CD4-positive, alpha-beta memory T cell (primary cell): ENCODE measurements at regions not wholly inside any gene's neighbourhood (a gene's known extent, or its start where the extent isn't known, plus 50 kb on each side); places are given as distances from the start of the nearest gene placed in this dataset.
"Not testable (repeated sequence)": the region's sequence is repeated elsewhere in the genome, so short reads cannot be mapped to it uniquely, and the experiment has no call there.

Experiments used
- CTCF ChIA-PET: fragments of 350-600 bp; sonication (Branson Sonifier 250); formaldehyde crosslinking; loops from one replicate; lab custom pipeline; 2021; ENCODE audit warnings: inconsistent platforms; ENCODE audit not compliant: partially characterized antibody; lab: Charles Lee
- POLR2A ChIA-PET: fragments of 350-600 bp; sonication (Branson Sonifier 250); formaldehyde crosslinking; loops from one replicate; lab custom pipeline; 2021; ENCODE audit not compliant: partially characterized antibody; lab: Charles Lee
- DNase-seq, 5 donors: peaks; one replicate each; pipeline versions ENCODE4 v3.0.0 to v3.0.0-alpha.2; 2020 to 2022; ENCODE audit warnings: mixed read lengths in 1 of 5
- H3K27ac ChIP-seq: one replicate; pipeline ENCODE4 v1.7.0; 2013; ENCODE audit warnings: low read depth, low read length
- H3K27me3 ChIP-seq: 2 replicates; pipeline ENCODE4 v1.7.0; 2013; ENCODE audit warnings: mild to moderate bottlenecking, low read length, moderate library complexity; ENCODE audit not compliant: insufficient read depth
- H3K36me3 ChIP-seq: 2 replicates; pipeline ENCODE4 v1.7.0; 2013; ENCODE audit warnings: mild to moderate bottlenecking, low read length, moderate library complexity; ENCODE audit not compliant: insufficient read depth
- H3K4me1 ChIP-seq: 2 replicates; pipeline ENCODE4 v1.7.0; 2013; ENCODE audit warnings: mild to moderate bottlenecking, low read length, moderate library complexity; ENCODE audit not compliant: insufficient read depth
- H3K4me3 ChIP-seq, 2 donors: one replicate each; pipeline ENCODE4 v1.7.0; 2013; ENCODE audit warnings: low read length in 2 of 2, mild to moderate bottlenecking in 1 of 2
- H3K9me3 ChIP-seq, 2 donors: one replicate each; pipeline ENCODE4 v1.7.0; 2013; ENCODE audit warnings: low read length in 2 of 2, control low read depth in 1 of 2; ENCODE audit not compliant: control insufficient read depth in 1 of 2
- H3K27ac Mint-ChIP-seq, 7 donors: one replicate each; pipeline ENCODE4 v1.8.0; 2020 to 2021; ENCODE audit warnings: mixed read lengths in 7 of 7, mild to moderate bottlenecking in 6 of 7, inconsistent platforms in 3 of 7, moderate library complexity in 3 of 7
- H3K27me3 Mint-ChIP-seq, 2 donors: one replicate each; pipeline ENCODE4 v1.8.0; 2020 to 2021; ENCODE audit warnings: mixed read lengths in 2 of 2
- H3K36me3 Mint-ChIP-seq, 2 donors: one replicate each; pipeline ENCODE4 v1.8.0; 2020 to 2021; ENCODE audit warnings: mixed read lengths in 2 of 2, inconsistent platforms in 1 of 2, mild to moderate bottlenecking in 1 of 2
- H3K4me1 Mint-ChIP-seq, 4 donors: one replicate each; pipeline ENCODE4 v1.8.0; 2020 to 2021; ENCODE audit warnings: mixed read lengths in 4 of 4, mild to moderate bottlenecking in 1 of 4
- H3K4me3 Mint-ChIP-seq, 8 donors: one replicate each; pipeline ENCODE4 v1.8.0; 2020 to 2021; ENCODE audit warnings: mixed read lengths in 8 of 8, mild to moderate bottlenecking in 7 of 8, moderate library complexity in 6 of 8, inconsistent platforms in 3 of 8
- H3K9me3 Mint-ChIP-seq, 8 donors: one replicate each; pipeline ENCODE4 v1.8.0; 2020 to 2021; ENCODE audit warnings: mixed read lengths in 8 of 8, mild to moderate bottlenecking in 5 of 8, inconsistent platforms in 3 of 8, moderate library complexity in 1 of 8
- intact Hi-C: fragments of 100-400 bp; cut with micrococcal nuclease; formaldehyde crosslinking; loops from one replicate; pipeline ENCODE4 v1.15.1; 2023

DNA sequence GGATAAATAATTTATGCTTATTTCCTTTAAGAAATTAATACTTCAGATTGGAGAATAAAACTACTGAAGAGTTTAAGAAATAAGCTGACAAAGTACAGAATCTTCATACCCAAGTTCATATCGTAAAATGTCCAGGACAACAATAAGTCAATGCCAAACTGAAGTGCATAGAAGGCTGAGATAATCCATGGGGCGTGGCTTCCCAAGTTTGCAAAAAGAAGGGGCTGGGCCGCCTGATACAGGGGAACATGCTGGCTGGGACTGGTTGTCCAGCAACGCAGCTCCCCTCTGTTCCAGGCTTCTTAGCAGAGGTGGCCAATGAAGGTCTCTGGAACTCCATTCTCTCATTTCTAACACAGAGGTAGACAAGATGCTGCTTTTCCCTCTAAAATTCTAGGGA is 189.5 kb upstream of the SPOPL start:
- intact Hi-C loops: no loop called here
- Histone ChIP-seq H3K27ac (no peak overlapping the region), H3K9me3 (no peaks in the 10 kb centered on the region), H3K4me3 (no peak overlapping the region), H3K36me3 (no peaks in the 10 kb centered on the region), H3K4me1 (no peaks in the 10 kb centered on the region), H3K27me3 (no peaks in the 10 kb centered on the region)
- POLR2A ChIA-PET: no interaction called here
- no peak for DNase-seq
- CTCF ChIA-PET: no interaction called here
- H3K4me3 Mint-ChIP-seq: no peak overlapping the region
- H3K27me3 Mint-ChIP-seq: no peaks in the 10 kb centered on the region
- H3K4me1 Mint-ChIP-seq: no peaks in the 10 kb centered on the region
- H3K36me3 Mint-ChIP-seq: peaks cover 0 to 4% of the 10 kb centered on the region in 2 donors
- H3K9me3 Mint-ChIP-seq: peaks cover 3 to 19% (median 11%) of the 10 kb centered on the region in 8 donors
- H3K27ac Mint-ChIP-seq: no peak overlapping the region

DNA sequence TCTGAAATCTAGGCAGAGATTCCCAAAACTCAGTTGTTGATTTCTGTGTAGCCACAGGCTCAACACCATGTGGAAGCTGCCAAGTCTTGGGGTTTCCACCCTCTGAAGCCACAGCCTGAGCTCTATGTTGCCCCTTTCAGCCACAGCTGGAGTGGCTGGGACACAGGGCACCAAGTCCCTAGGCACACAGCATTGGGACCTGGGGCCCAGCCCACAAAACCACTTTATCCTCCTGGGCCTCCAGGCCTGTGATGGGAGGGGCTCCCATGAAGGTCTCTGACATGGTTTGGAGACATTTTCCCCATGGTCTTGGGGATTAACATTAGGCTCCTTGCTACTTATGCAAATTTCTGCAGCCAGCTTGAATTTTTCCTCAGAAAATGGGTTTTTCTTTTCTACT is 186.0 kb upstream of the SPOPL start:
- H3K36me3 ChIP-seq, DNase-seq, H3K27ac ChIP-seq, POLR2A ChIA-PET, CTCF ChIA-PET, H3K27me3 Mint-ChIP-seq, H3K36me3 Mint-ChIP-seq, H3K9me3 ChIP-seq, H3K27me3 ChIP-seq, H3K4me1 Mint-ChIP-seq, H3K4me3 ChIP-seq, H3K4me1 ChIP-seq, H3K4me3 Mint-ChIP-seq, H3K27ac Mint-ChIP-seq, intact Hi-C loops: not testable (repeated sequence)
- peaks cover 0 to 23% (median 10%) of the 10 kb centered on the region in 8 donors for H3K9me3 Mint-ChIP-seq

DNA sequence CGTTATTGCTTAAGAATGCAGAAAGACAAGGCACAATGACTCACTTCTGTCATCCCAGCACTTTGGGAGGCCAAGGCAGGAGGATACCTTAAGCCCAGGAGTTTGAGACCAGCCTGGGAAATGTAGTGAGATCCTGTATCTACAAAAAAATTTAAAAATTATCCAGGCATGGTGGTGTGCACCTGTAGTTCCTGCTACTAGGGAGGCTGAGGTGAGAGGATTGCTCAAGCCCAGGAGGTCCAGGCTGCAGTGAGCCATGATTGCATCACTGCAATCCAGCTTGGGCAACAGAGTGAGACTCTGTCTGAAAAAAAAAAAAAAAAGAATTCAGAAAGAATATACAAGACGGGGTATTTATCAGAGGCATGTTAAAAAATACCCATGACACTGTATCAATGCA is 182.0 kb upstream of the SPOPL start:
- Histone ChIP-seq H3K27ac (no peak overlapping the region), H3K4me1 (no peaks in the 10 kb centered on the region), H3K27me3 (no peaks in the 10 kb centered on the region), H3K9me3 (no peaks in the 10 kb centered on the region), H3K36me3 (no peaks in the 10 kb centered on the region), H3K4me3 (no peak overlapping the region)
- Mint-ChIP-seq H3K27ac (no peak overlapping the region), H3K9me3 (peaks cover 0 to 18% (median 4%) of the 10 kb centered on the region in 8 donors), H3K27me3 (no peaks in the 10 kb centered on the region), H3K4me1 (no peaks in the 10 kb centered on the region), H3K36me3 (no peaks in the 10 kb centered on the region), H3K4me3 (no peak overlapping the region)
- no peak for DNase-seq
- CTCF ChIA-PET: no interaction called here
- POLR2A ChIA-PET: no interaction called here
- intact Hi-C loops: no loop called here

DNA sequence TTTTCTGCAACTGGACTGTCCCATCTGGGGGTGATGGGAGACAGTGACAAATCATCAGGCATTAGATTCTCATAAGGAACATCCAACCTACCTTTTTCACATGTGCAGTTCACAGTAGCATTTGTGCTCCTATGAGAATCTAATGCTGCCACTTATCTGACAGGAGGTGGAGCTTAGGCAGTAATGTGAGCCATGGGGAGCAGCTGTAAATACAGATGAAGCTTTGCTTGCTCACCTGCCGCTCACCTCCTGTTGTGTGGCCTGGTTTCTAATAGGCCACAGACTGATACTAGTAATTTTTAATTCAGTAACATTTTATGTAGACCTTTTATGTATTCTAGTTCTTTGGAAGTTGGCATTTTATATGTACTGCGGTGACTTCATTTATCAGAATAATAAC is 180.1 kb upstream of the SPOPL start:
- Mint-ChIP-seq H3K27ac (no peak overlapping the region), H3K27me3 (no peaks in the 10 kb centered on the region), H3K4me1 (no peaks in the 10 kb centered on the region), H3K36me3 (no peaks in the 10 kb centered on the region), H3K9me3 (peaks cover 0 to 4% (median 1%) of the 10 kb centered on the region in 8 donors), H3K4me3 (no peak overlapping the region)
- ChIA-PET CTCF (no interaction called here), POLR2A (no interaction called here)
- intact Hi-C loops: no loop called here
- H3K4me3 ChIP-seq: no peak overlapping the region
- H3K4me1 ChIP-seq: no peaks in the 10 kb centered on the region
- DNase-seq: no peak
- H3K27ac ChIP-seq: no peak overlapping the region
- H3K9me3 ChIP-seq: no peaks in the 10 kb centered on the region
- H3K36me3 ChIP-seq: no peaks in the 10 kb centered on the region
- no peaks in the 10 kb centered on the region for H3K27me3 ChIP-seq

DNA sequence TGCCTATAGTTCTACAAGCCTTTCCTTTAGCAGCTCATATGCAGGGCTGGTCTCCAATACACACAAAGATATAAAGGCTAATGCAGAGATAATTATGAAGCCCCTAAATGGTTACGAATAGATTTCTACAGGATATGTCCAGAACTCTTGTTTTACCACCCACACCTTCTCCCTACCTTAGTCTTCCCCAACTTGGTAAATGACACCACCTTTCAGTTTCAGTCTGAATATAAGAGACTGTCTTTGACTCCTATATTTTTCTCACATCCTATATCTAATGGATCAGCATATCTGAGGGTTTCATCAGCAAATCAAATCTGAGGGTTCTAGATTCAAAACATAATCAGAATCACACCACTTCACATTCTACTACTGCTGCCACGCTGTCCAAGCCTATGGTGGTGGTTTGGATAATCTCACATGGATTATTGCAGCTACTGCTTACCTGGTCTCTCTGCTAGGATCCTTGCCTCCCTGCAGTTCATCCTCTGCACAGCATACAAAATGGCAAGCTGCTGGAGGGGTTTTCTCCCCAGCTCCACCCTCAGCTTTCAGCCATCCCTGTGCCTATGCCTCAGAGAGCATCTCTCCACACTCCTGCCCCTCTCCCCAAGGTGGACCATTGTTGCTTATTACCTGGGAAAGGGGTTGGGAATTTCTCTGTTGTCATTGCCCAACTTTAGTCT is 178.0 kb upstream of the SPOPL start:
- intact Hi-C loops: no loop called here
- Mint-ChIP-seq H3K36me3 (no peaks in the 10 kb centered on the region), H3K27me3 (no peaks in the 10 kb centered on the region), H3K4me1 (no peaks in the 10 kb centered on the region), H3K4me3 (no peak overlapping the region), H3K9me3 (peaks cover 0 to 6% (median 0%) of the 10 kb centered on the region in 8 donors), H3K27ac (no peak overlapping the region)
- Histone ChIP-seq H3K27ac (no peak overlapping the region), H3K4me3 (no peak overlapping the region), H3K27me3 (no peaks in the 10 kb centered on the region), H3K4me1 (no peaks in the 10 kb centered on the region), H3K9me3 (no peaks in the 10 kb centered on the region), H3K36me3 (no peaks in the 10 kb centered on the region)
- CTCF ChIA-PET: no interaction called here
- POLR2A ChIA-PET: no interaction called here
- DNase-seq: no peak

DNA sequence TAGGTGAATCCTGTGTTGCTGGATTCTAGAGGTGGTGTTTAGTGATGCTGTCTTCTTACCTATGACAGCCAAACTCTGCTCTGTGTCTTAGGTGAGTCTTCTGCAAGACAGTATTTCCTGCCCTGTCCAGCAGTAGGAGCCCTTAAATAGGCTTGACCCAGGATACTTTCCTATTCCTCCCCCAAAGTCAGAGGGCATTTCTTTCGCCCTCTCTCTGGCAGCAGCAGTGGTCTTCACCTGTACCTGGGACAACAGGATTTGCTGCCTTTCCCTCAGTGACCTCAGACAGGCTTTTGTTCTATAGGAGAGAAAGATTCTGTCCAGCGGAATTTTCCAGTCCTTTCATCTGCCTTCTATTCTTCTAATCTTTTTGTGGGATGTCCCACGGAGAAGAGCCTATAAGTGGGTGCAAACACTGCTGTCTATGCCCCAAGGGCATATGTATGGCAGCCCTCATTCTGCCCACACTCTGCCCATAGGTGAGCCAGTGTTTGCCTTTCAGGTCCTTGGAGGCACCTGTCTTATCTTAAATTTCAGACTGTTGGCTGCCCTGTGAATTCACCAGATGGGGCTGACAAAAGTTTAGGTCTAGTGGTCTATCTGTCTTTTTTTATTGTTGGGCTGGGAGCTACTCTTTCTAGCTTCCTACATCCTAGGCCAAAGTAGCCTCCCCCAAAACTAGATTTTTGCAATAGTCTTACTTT is 177.3 kb upstream of the SPOPL start:
- Histone ChIP-seq H3K4me1 (no peaks in the 10 kb centered on the region), H3K4me3 (no peak overlapping the region), H3K9me3 (no peaks in the 10 kb centered on the region), H3K27me3 (no peaks in the 10 kb centered on the region), H3K27ac (no peak overlapping the region), H3K36me3 (no peaks in the 10 kb centered on the region)
- no peaks in the 10 kb centered on the region for H3K36me3 Mint-ChIP-seq
- no peak overlapping the region for H3K27ac Mint-ChIP-seq
- no peak for DNase-seq
- ChIA-PET CTCF (no interaction called here), POLR2A (no interaction called here)
- intact Hi-C loops: no loop called here
- no peak overlapping the region for H3K4me3 Mint-ChIP-seq
- no peaks in the 10 kb centered on the region for H3K27me3 Mint-ChIP-seq
- H3K9me3 Mint-ChIP-seq: peaks cover 0 to 6% (median 0%) of the 10 kb centered on the region in 8 donors
- no peaks in the 10 kb centered on the region for H3K4me1 Mint-ChIP-seq

DNA sequence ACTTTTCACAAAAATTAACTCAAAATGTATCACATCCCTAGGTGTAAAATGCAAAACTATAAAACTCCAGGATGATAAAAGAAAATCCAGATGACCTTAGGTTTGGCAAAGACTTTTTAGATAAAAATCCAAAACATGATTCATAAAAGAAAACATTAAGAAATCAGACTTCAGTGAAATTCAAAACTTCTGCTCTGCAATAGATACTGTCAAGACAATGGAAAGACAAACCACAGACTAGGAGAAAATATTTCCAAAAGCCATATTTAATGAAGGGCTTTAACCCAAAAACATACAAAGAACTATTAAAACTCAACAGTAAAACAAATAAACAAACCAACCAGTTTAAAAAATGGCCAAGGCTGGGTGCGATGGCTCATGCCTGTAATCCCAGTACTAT is 173.6 kb upstream of the SPOPL start:
- H3K4me3 Mint-ChIP-seq: no peak overlapping the region
- no peaks in the 10 kb centered on the region for H3K4me1 Mint-ChIP-seq
- Histone ChIP-seq H3K4me1 (no peaks in the 10 kb centered on the region), H3K27ac (no peak overlapping the region), H3K27me3 (no peaks in the 10 kb centered on the region), H3K4me3 (no peak overlapping the region), H3K36me3 (no peaks in the 10 kb centered on the region), H3K9me3 (no peaks in the 10 kb centered on the region)
- H3K9me3 Mint-ChIP-seq: peaks cover 0 to 6% (median under 1%) of the 10 kb centered on the region in 8 donors
- no peaks in the 10 kb centered on the region for H3K27me3 Mint-ChIP-seq
- ChIA-PET POLR2A (no interaction called here), CTCF (no interaction called here)
- intact Hi-C loops: no loop called here
- H3K36me3 Mint-ChIP-seq: no peaks in the 10 kb centered on the region
- H3K27ac Mint-ChIP-seq: no peak overlapping the region
- no peak for DNase-seq
